ENCODE measurements at regions not wholly inside any gene's neighbourhood (a gene's known extent, or its start where the extent isn't known, plus 50 kb on each side); places are given as distances from the start of the nearest gene placed in this dataset.
"Not testable (repeated sequence)": the region's sequence is repeated elsewhere in the genome, so short reads cannot be mapped to it uniquely, and the experiment has no call there.

DNA sequence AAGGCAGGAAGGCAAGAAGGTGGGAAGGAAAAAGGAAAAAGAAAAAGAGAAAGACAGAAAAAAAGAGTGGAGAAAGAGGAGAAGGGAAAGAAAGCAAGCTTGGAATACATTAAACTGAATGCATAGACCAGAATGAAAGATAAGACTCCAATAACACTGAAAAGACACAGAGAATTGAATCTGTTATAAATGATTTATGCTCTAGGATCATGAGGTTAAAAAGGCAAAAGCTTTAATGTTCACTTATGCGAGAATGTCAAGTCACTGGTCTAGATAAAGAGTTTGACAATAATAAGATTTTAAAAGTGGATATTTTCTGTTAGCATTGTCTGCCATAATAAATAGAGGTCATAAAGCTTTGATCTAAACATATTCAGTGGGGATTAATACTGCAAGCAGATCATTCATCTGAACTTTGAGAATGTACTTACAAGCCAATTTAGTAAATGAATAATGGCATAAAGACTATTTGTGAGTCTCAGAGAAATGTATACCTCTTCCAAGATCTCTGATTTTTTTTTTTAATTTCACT, 1069.2 kb upstream of the SLC39A10 start:
- no peak for DNase-seq

DNA sequence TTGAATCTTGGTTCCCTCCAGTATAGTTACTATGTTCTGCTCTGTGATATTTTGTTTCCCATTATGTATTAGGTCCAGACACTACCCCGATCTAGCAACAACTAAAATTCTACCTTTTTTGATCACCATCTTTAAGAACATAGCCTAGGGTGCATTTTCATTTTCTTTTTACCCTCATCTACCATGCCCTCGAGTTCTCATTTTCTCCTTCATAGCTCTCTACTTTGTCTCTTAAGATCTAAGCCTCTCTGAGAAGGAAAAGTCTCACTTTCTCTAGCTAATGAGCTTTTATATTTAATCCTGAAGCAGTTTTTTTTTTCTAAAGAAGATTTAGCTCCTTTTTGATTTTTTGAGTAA, 1089.4 kb upstream of the SLC39A10 start:
- DNase-seq, result no peak

DNA sequence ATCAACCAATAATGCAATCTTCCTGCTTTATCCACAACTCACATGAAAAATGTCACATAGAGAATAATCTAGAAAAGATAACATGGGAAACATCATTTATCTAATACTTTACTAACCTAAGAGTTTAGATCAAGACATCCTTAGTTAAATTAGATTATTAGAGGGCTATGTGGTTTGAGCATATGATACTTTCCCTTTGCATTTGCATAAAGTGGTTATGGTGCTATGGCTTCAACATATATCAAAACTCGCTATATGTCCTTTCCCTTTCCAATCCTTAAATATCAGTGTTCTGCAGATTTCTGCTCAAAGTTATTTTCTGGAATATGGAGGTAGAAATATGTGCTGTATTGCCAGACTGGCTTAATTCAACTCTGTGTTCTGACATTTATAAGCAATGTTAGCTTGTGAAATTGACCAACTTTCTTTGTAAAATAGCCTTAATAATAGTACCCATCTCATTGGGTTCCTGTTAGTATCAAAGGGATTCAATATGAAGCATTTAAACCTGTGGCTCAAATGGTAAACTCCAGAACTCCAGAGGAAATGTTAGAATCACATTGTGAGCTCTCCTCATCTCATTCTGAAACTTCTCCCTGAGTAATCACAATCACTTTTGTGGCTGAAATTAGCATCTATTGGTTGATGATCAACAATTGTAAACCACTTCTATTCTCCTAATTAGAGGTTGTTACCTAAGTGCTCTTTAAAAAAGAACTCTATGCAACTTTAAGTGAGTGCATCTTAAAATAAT, 1089.9 kb upstream of the SLC39A10 start:
- DNase-seq, result no peak

DNA sequence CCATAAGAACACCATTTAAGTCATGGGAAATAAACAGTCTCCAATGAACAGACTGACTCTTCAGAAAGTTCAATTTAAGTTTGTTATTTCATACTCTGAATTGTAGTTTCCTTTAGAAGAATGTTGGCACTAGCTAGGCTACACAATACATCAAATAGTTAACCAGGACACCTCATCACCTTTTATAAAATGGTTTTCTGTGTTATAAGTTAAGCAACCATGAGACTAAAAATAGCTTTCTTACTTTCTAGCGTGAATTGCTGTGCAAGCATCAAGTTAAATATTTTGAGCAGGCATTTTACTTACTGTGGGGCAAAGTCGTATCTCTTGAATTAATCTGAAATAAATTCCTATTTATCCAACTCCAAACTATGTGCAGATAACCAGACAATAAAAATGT, 1092.6 kb upstream of the SLC39A10 start:
- no peak for DNase-seq

DNA sequence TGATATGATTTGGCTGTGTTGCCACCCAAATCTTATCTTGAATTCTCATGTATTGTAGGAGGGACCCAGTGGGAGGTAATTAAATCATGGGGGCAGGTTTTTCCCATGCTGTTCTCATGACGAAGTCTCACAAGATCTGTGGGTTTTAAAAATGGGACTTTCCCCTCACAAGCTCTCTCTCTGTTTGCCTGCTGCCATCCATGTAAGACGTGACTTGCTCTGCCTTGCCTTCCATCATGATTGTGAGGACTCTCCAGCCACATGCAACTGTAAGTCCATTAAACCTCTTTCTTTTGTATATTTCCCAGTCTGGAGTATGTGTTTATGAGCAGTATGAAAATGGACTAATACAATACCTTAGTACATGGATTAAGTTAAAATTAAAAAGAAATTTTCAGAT, 1094.7 kb upstream of the SLC39A10 start:
- no peak for DNase-seq

DNA sequence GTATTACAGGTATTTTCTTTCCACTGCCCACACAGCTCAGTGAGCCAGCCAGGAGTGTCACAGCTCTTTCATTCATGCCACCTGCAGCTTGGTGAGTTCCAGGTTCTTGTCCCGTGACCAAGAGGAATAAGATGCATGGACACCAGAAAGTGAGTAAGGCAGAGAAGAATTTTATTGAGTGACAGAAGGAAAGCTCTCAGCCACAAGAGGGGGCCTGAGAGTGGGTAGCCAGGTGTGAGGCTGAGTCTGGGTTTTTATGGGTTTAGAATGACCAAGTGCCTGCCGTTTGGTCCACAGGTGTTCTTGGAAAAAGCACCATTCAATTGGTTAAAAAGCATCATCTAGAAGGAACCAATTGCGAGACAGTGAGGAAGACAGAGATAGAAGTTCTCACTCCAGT, 1097.1 kb upstream of the SLC39A10 start:
- no peak for DNase-seq

DNA sequence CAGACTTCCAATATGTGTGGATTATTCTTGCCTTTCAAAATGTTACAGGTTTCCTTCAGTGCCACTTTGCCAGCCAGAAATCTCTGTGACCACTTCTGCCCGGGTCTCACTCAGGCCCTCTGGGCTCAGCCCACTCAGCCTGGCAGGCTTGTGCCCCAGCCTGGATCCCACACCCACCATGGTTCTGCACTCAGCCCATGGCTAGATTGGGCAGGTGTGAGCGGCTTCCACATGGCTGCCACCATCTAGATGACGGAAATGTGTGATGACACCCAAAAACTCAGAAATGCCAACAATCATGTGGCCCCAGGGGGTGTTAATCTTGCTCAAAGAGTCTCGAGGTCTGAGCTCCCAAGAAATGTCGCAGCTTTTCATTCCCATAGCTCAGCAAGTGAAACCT, 1097.5 kb upstream of the SLC39A10 start:
- DNase-seq, result no peak

DNA sequence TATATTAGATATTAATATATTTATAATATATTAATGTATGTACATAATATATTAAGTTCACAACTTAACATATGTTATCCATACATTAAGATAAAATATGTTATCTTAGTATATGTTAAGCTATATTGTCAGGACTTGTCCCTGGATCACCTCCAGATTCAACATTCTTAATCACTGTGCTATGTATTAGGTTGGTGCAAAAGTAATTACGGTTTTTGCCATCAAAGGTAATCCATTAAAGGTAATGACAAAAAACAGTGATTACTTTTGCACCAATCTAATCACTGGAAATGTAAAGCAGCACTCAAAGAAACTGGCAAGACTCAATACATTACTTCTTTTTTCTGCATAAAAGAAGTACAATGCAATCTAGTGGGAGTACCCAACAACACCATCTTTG, 1099.0 kb upstream of the SLC39A10 start:
- no peak for DNase-seq

DNA sequence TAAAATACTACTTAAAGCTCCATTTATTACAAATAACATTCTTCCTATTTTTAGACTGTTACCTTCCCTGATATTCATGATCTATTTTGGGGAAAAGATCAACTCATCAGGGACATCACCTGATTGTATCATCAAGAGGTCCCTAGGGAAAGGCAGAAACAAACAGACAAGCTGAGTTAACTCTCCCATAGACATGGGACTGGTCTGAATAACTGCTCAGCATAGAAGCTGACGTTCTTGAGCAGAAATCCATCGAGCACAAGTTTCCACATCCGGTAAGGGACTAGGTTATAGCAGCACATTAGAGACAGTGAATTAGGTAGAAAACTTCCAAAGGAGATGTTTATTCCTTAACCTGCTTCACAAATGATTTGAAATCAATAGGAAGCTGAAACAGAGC, 1100.4 kb upstream of the SLC39A10 start:
- no peak for DNase-seq

DNA sequence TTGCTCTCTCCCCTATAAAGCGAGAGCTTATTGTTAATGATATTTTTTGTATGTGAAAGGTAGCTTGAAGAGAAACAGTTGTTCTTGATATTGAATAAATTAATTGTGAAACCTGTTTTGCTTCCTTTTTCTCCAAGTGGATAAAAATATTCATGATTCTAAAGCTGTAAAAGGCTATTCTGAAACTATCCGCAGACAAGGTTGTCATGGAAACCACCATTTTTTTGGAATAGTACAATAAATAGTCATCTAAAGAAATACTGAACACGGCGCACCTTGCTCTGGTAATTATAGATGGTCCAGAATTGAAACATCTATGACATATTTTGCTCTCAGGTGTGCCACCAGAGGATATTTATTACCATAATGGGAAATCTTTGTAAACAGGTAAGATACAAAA, 1103.0 kb upstream of the SLC39A10 start:
- no peak for DNase-seq

DNA sequence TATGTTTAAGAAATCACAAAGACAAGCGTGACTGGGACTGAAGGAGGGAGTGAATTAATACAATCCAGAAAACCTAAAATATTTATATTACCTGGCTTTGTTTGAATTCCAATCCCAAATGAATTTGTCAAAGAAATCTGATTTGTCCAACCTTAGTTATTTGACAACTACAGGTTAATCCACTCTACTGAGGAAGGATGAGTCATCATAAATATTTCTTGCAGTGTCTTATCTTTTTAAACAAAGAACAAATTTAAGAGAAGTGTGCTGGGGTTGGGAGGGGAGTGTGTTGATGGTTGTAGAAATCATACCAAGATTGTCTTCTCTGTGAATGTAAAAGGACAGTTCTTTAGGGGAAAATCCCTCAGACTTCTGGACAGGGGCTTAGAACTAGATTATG, 1106.3 kb upstream of the SLC39A10 start:
- DNase-seq, result no peak

DNA sequence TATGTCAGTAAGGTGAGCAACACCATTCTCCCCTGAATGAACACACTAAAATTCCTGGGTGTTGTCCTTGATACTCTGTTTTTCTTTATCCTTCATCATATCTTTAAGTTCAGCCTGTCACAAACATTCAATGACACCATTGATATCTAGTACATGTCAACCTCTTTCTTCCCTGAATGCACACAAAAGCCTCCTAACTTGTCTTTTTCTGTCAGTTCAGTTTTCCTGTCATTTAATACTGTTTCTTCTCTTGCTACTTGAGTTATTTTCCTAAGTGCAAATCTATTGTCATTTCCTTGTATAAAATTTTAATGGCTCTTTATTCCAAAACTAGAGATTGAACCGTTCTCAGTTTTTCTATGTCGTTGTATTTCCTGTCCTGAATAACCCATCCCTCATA, 1107.6 kb upstream of the SLC39A10 start:
- no peak for DNase-seq

DNA sequence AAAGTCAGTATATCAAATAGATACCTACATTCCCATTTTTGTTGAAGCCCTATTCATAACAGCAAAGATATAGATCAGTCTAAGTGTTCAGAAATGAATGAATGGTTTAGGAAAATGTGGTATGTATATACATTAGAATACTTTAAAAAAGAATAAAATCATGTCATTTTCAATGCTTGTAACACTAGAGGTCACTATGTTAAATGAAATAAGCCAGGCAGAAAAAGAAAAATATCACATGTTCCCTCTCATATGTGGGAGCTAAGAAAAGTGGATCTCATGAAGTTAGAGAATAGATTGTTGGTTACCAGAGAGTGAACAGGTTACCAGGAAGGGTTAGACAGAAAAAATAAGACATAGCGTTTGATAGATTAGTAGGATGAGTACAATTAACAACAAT, 1111.0 kb upstream of the SLC39A10 start:
- DNase-seq, result no peak

DNA sequence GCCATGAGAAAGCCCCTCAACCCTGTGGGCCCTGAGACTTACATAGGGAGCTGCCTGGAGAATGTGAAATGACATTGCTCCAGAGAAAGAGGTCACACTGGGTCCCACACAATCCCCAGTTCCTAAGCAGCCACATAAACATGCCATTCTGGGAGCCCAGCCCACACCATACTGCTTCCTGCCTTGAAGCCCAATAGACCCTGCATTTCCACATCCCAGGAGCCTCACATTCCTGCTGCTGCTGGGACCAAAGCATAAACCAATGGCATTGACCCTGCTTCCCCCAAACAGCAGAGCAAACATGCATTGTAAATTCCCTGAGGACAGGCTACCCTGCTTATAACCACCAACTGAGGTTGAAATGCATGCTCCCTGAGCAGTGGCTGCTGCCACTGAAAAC, 1117.6 kb upstream of the SLC39A10 start:
- DNase-seq, result no peak

DNA sequence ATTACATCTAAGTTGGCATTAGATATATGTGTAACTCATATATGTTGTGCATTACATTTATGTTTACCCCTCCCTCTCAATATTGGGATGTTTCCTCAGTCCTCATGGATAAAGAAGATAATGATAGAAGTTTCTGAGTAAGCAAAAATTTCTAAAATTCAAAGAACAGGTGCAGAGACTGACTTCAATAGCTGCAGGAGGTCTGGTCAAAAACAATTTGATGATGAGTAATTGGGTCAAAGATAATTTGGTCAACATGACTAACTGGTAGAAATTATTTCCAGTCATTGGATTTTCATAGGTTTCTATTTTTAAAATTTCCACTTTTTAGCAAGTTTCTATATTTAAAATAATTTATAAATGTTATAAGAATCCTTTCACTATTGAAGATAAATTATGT, 1130.9 kb upstream of the SLC39A10 start:
- no peak for DNase-seq

DNA sequence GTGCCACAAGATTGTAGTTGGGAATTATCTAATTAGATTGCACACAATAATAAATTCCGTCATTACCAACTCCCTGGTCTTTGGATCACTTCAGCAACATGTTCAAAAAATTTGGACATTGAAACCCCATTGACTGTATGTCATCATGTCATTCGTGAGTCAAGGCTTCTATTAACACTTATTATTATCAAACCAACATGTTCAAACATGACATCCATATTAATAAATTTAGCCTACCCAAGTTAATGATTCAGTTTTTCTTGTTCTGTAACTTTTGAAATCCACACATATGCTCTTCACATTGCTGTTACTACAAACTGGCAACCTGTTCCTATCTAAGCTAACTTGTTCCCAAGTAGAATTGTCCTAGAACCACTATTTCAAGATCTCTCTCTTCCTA, 1142.7 kb upstream of the SLC39A10 start:
- no peak for DNase-seq

DNA sequence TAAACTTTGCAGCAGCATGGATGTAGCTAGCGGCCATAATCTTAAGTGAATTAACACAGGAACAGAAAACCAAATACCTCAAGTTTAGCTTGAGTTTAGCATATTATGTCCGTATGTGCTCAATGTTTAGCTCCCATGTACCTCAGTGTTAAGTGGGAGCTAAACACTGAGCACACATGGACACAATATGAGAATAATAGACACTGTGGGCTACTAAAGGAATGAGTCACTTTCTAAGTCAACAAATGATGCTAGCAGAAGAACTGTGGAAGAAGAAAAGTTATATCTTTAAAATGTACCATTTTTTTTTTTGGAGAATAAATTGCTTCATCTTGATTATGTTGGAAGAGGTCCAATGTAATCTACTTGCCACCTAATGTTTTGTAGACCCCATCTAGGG, 1146.0 kb upstream of the SLC39A10 start:
- DNase-seq, result not testable (repeated sequence)

DNA sequence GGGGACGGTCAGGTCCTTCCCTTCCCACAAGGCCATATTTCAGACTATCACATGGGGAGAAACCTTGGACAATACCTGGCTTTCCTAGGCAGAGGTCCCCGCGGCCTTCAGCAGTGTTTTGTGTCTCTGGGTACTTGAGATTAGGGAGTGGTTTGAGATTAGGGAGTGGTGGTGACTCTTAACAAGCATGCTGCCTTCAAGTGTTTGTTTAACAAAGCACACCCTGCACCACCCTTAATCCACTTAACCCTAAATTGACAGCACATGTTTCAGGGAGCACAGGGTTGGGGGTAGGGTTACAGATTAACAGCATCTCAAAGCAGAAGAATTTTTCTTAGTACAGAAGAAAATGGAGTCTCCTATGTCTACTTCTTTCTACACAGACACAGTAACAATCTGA, 1152.2 kb upstream of the SLC39A10 start:
- peak; percentile 25 for DNase-seq

DNA sequence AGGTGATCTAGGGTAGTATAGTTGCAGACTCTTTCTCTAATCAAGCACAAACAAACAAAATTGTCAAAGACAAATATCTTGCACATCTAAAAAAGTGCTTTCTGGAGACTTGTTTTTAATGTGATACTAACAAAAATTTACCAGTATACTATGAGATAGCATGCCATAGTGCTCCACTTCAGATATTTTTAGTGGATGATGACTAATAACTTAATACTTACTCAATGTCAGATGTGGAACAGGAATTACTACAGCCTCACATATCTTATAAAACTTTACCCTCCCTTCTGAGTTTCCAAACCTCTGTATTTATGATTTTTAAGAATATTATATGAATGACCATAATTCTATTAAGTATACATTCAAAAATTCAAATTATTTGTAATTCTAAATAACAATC, 1162.0 kb upstream of the SLC39A10 start:
- no peak for DNase-seq

DNA sequence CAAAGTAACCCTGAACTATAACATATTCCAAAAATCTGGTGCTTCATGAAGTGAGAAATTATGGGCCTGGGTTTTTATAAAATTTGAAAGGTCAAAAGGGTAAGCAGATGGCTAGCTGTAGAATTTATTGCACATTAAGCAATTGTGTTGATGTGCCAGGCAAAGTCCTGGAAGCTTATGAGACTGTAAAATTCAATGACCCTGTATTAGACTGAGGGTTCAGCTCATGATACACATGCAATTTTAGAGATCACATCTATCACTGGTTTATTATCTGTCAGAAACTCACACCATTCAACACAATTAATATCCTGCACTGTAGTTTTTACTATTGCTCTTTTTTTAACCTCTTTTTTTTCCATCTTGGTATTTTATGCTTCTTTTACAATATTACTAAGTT, 1162.6 kb upstream of the SLC39A10 start:
- DNase-seq, result no peak

DNA sequence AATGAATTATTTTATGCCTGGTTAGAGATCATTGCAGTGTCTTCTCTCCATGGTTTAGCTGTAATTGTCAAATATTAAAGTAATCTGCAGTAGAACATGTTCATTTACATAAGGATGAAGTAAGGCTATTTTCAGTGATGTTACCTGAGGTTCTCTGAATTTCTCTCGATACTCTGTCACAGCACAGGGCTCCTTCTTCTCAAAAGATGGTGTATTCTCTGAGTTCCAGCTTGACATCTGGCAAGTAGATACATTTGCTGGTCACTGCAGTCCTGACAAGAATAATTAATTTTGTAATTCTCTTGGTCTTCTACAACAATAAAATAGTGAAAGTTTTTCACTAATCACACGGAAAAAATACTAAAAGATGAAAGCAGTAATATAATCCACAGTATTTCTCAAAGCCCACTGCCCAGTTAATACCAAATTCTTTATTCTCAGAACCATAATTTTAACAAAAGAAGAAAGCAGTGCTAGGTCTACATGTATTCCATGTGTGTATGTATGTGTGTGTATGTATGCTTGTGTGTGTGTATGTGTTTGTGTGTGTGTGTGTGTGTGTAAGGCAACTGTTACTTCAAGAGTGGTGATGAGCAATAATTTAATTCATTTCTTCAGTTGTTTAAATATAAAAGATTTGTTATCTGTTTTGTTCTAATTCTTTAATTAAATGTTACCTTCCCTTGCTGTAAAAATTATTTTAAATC, 1165.5 kb upstream of the SLC39A10 start:
- no peak for DNase-seq

DNA sequence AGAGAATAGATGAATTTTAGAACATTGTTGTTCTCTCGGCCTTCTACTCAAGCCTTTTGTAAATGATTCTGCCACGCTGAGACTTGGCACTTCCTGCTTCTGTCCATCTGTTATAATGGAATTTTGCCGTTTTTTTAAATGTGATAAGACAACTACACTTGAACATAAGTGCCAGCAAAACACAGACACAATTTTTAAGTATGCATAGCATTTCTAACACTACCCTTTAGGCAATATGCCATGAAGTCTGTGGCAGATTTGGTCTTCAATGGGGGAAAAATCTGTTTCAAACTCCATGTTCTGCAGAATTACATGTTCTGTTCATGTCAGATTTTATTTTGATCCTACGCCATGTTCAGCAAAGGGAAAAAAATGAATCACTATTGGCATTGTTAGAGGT, 1170.7 kb upstream of the SLC39A10 start:
- DNase-seq, result no peak

DNA sequence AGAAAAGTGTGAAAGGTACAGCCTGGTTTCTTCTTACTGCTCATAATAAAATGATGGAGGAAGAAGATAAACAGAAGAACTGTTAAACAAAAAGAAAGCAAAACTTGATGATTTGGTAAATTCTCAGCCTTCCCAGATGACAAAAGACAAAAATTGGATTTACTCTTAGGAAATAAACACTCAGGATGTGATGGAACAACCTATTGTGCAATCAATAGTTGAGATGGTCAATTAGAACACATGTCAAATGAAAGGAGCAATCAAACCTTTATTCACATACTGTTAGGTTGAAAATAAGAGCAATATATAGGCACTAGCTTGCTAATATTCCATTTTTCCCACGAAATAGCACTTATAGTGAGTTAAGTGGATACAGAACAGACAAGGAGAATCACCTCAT, 1174.0 kb upstream of the SLC39A10 start:
- no peak for DNase-seq

DNA sequence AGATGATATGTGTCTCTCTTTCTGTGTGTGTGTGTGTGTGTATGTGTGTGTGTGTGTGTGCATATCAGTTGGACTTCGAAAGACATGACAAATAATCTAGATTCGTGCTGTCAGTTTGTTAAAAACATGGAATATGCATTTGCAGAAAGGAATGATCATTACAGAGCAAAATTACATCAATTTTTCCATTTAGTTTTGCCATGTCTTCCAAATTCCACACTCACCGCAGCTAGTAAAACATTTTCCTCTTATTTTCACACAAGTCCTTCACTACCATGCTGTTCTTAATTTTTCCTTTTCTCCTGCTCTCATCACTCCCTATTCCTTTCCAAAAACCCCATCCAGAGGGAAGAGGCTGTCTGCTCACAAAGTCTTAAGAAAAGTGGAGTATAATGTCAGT, 1191.4 kb upstream of the SLC39A10 start:
- DNase-seq, result no peak
